IgD-negative memory B cell (primary cell): ENCODE measurements at regions not wholly inside any gene's neighbourhood (a gene's known extent, or its start where the extent isn't known, plus 50 kb on each side); places are given as distances from the start of the nearest gene placed in this dataset.
"Not testable (repeated sequence)": the region's sequence is repeated elsewhere in the genome, so short reads cannot be mapped to it uniquely, and the experiment has no call there.

Experiments
- H3K27ac Mint-ChIP-seq, 3 donors: one replicate each; pipeline ENCODE4 v1.8.0; 2020 to 2022; ENCODE audit warnings: mild to moderate bottlenecking in 3 of 3, mixed read lengths in 3 of 3, moderate library complexity in 1 of 3
- H3K27me3 Mint-ChIP-seq: one replicate; pipeline ENCODE4 v1.8.0; 2021; ENCODE audit warnings: mixed read lengths
- H3K36me3 Mint-ChIP-seq: one replicate; pipeline ENCODE4 v1.8.0; 2020; ENCODE audit warnings: mild to moderate bottlenecking, mixed read lengths
- H3K4me1 Mint-ChIP-seq, 3 donors: one replicate each; pipeline ENCODE4 v1.8.0; 2020 to 2022; ENCODE audit warnings: mixed read lengths in 3 of 3, mild to moderate bottlenecking in 1 of 3
- H3K4me3 Mint-ChIP-seq, 4 donors: one replicate each; pipeline ENCODE4 v1.8.0; 2020 to 2022; ENCODE audit warnings: mild to moderate bottlenecking in 4 of 4, mixed read lengths in 4 of 4, moderate library complexity in 3 of 4
- H3K9me3 Mint-ChIP-seq, 3 donors: one replicate each; pipeline ENCODE4 v1.8.0; 2020 to 2021; ENCODE audit warnings: mixed read lengths in 3 of 3, mild to moderate bottlenecking in 1 of 3

DNA sequence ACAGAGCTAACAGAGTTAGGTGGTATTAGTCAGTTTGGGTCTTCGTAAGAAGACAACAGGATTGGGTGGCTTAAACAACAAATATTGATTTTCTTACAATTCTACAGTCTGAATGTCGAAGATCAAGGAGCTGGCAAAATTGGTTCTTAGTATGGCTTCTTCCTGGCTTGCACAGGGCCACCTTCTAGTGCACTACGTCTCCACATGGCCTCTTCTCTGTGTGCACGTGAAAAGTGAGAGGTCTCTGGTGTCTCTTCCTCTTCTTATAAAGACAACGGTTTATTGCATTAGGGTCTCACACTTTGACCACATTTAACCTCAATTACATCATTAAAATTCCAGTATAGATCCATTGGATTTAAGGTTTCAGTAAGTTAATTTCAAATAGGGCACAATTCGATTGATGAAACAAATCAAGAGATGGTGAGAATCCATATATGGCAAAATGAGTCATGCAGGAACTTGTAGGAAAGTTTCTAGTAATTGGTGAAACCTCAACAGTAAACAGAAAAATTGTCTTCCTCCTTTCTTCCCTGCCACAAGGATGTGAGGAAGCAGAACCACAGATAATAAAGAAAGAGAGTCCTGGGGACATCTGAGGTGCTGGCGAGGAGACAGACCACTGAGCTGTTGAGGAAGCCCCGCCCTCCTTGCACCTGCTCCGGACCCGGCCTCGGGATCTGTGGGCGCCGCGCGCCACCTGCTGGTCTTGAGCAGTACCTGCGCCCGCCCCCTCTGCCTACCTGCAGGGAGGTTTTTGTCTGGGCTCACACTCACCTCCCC is 846.7 kb downstream of the TMEM121 start:
- Mint-ChIP-seq H3K27ac (no peak overlapping the region), H3K4me1 (peaks cover 6 to 10% (median 10%) of the 10 kb centered on the region in 3 donors), H3K36me3 (no peaks in the 10 kb centered on the region), H3K4me3 (peak overlapping the region in 3 of 4 donors; percentile 22 to 78 (median 39)), H3K27me3 (peaks cover 3% of the 10 kb centered on the region), H3K9me3 (no peaks in the 10 kb centered on the region)

DNA sequence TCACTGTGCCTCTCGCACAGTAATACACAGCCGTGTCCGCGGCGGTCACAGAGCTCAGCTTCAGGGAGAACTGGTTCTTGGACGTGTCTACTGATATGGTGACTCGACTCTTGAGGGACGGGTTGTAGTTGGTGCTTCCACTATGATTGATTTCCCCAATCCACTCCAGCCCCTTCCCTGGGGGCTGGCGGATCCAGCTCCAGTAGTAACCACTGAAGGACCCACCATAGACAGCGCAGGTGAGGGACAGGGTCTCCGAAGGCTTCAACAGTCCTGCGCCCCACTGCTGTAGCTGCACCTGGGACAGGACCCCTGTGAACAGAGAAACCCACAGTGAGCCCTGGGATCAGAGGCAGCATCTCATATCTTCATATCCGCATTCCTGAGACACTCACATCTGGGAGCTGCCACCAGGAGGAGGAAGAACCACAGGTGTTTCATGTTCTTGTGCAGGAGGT is 847.3 kb downstream of the TMEM121 start:
- Mint-ChIP-seq H3K4me1 (peaks cover 6 to 12% (median 10%) of the 10 kb centered on the region in 3 donors), H3K4me3 (peak overlapping the region; percentile 39 to 78 (median 66))
- not testable (repeated sequence) for H3K27ac Mint-ChIP-seq, H3K27me3 Mint-ChIP-seq, H3K36me3 Mint-ChIP-seq, H3K9me3 Mint-ChIP-seq

DNA sequence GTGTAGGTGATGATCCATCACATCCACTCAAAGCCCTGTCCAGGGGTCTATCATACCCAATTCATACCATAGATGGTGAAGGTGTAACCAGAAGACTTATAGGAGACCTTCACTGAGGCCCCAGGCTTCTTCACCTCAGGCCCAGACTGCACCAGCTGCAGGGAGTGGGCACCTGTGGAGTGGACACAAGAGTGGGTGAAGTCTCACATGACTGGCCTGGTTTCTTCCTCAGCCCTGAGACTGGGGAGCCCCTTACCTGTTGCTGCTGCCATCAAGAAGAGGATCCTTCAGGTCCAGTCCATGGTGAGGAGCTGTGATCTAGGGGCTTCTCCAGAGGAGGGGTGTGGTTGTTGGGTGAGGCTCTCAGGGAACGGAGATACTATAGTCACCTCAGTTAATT is 851.0 kb downstream of the TMEM121 start:
- no peak overlapping the region for H3K27ac Mint-ChIP-seq
- no peak overlapping the region for H3K4me3 Mint-ChIP-seq
- peaks cover 3% of the 10 kb centered on the region for H3K27me3 Mint-ChIP-seq
- H3K9me3 Mint-ChIP-seq: no peaks in the 10 kb centered on the region
- no peaks in the 10 kb centered on the region for H3K36me3 Mint-ChIP-seq
- H3K4me1 Mint-ChIP-seq: peaks cover 6 to 12% (median 10%) of the 10 kb centered on the region in 3 donors

DNA sequence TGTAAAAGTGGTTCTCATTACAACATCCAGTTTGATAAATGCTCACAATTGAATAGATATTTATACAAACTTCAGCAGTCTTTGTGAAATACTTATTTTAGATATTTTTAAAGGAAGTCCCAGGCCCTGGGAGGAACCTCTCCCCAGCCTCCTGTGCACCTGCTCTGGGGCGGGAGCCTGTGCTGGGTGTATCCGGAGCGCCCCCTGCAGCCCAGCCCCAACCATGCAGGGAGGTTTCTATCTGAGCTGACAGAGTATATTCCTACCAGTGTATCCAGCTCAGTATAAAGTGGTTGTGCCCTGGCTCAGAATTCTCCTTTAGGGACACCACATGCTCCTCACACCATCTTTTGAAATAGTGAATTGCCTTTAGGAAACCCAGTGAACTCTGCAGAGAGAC is 851.8 kb downstream of the TMEM121 start:
- no peaks in the 10 kb centered on the region for H3K9me3 Mint-ChIP-seq
- H3K27ac Mint-ChIP-seq: no peak overlapping the region

DNA sequence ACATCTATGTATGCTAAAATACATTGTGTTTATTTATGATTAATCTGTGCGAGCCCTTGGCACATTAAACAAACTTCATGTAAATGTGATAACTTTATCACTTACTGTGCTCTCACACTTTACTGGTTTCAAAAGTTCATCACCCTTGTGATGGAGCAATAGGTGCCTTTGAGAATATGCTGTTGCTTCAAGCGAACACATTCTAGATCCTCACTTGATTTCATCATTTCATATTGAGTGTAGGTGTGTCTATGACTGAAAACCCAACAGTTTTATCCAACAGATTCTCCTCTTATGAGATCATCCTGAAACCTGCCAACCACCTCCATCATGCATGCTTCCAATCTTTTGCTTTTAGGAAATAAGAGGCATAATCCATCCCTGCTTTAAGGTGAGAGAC is 854.4 kb downstream of the TMEM121 start:
- H3K4me1 Mint-ChIP-seq: peaks cover 0 to 4% (median 0%) of the 10 kb centered on the region in 3 donors
- no peak overlapping the region for H3K4me3 Mint-ChIP-seq
- peaks cover 8% of the 10 kb centered on the region for H3K27me3 Mint-ChIP-seq
- no peaks in the 10 kb centered on the region for H3K9me3 Mint-ChIP-seq
- H3K27ac Mint-ChIP-seq: no peak overlapping the region
- H3K36me3 Mint-ChIP-seq: no peaks in the 10 kb centered on the region

More for the DNA sequence above, 851.8 kb downstream of the TMEM121 start:
- no peak overlapping the region for H3K4me3 Mint-ChIP-seq
- peaks cover 5 to 8% (median 6%) of the 10 kb centered on the region in 3 donors for H3K4me1 Mint-ChIP-seq
- H3K36me3 Mint-ChIP-seq: no peaks in the 10 kb centered on the region
- peaks cover 3% of the 10 kb centered on the region for H3K27me3 Mint-ChIP-seq

DNA sequence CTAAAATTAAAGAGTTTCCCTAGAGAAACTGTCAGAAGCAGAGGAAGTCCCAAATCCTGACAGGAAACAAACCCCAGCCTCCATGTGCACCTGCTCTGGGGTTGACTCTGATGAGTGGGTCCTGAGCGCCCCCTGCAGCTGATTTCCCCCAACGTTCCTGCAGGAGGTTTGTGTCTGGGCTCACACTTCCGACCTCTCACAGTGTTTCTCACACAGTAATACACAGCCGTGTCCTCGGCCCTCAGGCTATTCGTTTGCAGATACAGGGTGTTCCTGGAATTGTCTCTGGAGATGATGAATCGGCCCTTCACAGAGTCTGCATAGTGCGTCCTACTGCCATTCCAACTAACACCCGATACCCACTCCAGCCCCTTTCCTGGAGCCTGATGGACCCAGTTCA is 862.8 kb downstream of the TMEM121 start:
- H3K27ac Mint-ChIP-seq, H3K4me1 Mint-ChIP-seq, H3K36me3 Mint-ChIP-seq, H3K9me3 Mint-ChIP-seq, H3K4me3 Mint-ChIP-seq: not testable (repeated sequence)
- peaks cover 27% of the 10 kb centered on the region for H3K27me3 Mint-ChIP-seq

DNA sequence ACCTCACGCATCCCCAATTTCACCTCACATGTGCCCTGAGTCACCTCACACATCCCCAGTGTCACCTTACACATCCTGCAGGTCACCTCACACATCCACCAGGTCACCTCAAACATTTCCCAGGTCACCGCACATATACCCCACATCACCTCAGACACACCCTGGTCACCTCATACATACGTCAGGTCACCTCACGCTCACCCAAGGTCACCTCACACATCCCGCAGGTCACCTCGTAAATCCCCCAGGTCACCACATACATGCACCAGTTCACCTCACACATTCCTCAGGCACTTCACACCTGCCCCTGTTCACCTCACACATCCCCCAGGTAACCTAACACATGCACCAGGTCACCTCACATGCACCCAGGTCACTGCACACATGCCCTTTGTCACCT is 864.0 kb downstream of the TMEM121 start:
- Mint-ChIP-seq H3K27me3 (peaks cover 26% of the 10 kb centered on the region), H3K36me3 (no peaks in the 10 kb centered on the region), H3K4me1 (no peaks in the 10 kb centered on the region), H3K27ac (no peak overlapping the region), H3K4me3 (peak overlapping the region in 1 of 4 donors; percentile 81), H3K9me3 (no peaks in the 10 kb centered on the region)

DNA sequence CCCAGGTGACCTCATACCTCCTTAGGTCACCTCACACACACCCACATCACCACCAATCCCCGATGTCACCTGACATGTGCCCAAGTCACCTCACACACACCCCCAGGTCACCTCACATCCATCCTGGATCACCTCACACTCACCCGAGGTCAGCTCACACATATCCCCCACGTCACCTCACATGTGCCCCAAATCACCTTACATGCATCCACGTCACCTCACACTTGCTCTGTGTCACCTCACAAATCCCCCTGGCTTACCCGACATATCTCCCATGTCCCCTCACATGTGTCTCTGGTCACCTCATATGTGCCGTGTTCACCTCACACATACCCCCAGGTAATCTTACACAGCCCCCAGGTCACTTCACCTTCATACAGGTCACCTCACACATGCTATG is 864.6 kb downstream of the TMEM121 start:
- no peak overlapping the region for H3K4me3 Mint-ChIP-seq
- peaks cover 24% of the 10 kb centered on the region for H3K27me3 Mint-ChIP-seq
- no peaks in the 10 kb centered on the region for H3K36me3 Mint-ChIP-seq
- H3K9me3 Mint-ChIP-seq: no peaks in the 10 kb centered on the region
- H3K27ac Mint-ChIP-seq: no peak overlapping the region
- H3K4me1 Mint-ChIP-seq: no peaks in the 10 kb centered on the region

DNA sequence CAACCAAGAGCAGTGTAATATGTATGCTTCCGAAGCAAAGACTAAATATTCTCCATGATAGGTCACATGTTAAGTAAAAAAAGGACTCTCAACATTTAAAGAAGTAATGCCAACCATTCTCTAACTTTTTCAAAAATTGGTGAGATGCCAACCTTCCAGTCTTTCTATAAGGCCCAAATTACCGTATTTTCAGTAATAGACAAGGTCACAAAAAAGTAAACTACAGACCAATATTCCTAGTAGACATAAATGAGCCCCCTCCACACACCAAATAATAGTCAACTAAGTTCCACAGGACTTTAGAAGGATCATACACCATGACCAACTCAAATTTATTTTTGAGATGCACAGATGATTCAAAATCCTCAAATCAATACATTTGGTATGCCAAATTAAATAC is 867.4 kb downstream of the TMEM121 start:
- Mint-ChIP-seq H3K4me3 (no peak overlapping the region), H3K36me3 (no peaks in the 10 kb centered on the region), H3K27ac (no peak overlapping the region), H3K9me3 (no peaks in the 10 kb centered on the region), H3K4me1 (no peaks in the 10 kb centered on the region), H3K27me3 (peaks cover 28% of the 10 kb centered on the region)

DNA sequence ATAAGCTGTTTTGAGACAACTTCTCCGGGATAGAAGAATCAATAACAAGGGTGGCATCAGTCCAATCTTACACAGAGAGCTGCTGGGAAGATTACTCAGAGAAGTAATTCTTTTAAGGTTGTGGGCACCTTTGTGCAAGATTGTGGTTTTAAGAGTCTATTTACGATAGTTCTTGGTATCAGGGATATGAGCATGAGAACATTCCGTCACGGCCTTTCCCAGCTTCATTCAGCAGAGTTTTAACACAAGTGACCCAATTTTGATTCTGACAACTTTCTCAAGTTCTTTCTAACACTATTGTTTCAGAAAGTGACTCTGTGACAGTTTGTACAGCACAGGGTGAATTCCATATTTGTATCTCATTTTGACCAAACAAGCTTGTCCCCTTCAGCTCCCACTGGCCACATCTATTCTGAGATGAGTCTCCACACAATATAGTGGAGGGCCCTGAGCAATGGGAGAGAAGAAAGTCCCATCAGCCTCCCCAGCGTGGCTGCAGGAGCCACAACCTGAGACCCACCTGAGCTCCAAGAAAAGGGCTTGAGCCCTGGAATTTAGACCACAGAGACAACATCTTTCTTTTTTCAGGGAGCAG is 869.2 kb downstream of the TMEM121 start:
- H3K4me3 Mint-ChIP-seq: no peak overlapping the region
- no peak overlapping the region for H3K27ac Mint-ChIP-seq
- H3K36me3 Mint-ChIP-seq: no peaks in the 10 kb centered on the region
- no peaks in the 10 kb centered on the region for H3K4me1 Mint-ChIP-seq
- H3K9me3 Mint-ChIP-seq: no peaks in the 10 kb centered on the region
- peaks cover 25% of the 10 kb centered on the region for H3K27me3 Mint-ChIP-seq

DNA sequence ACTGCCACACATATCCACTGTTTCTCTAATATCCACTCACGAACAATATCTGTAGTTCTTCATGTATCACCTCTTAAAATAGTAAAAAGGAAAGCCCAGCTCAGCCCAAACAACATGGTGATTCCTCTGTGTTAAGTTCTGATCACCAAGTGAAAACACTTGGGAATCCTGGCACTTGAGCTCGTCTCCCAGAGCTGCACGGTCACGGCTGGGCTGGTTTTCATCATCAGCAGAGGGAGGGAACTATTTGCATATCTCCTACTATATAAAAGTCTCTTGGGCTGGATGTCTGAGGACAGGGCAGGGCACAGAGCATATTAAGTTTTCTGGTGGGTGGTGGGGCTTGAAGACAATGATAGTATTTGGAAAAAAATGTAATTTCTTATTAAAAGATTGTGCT is 870.6 kb downstream of the TMEM121 start:
- no peaks in the 10 kb centered on the region for H3K36me3 Mint-ChIP-seq

DNA sequence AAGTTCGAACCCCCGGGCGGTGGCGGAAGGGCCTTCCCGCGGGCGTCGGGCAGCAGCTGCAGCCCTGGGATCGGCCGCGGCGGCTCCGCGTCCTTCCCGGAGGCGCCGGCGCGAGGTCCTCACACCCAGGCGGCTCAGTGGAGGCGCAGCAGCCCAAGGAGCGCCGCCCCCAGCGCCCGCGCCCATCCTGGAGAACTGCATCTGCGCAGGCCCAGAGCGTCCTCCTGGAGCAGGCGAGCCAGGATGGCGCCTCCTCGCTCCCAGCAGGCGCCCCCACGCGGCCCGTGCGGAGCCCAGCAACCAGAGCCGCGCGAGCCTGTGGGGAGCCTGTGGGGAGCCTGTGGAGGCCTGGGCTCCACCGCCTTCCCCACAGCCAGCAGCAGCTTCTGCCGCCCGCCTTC is 872.5 kb downstream of the TMEM121 start:
- H3K9me3 Mint-ChIP-seq, H3K4me1 Mint-ChIP-seq, H3K27ac Mint-ChIP-seq, H3K36me3 Mint-ChIP-seq, H3K4me3 Mint-ChIP-seq: not testable (repeated sequence)
- H3K27me3 Mint-ChIP-seq: peaks cover 13% of the 10 kb centered on the region

More for the DNA sequence above, 870.6 kb downstream of the TMEM121 start:
- Mint-ChIP-seq H3K4me1 (no peaks in the 10 kb centered on the region), H3K27me3 (peaks cover 17% of the 10 kb centered on the region), H3K4me3 (peak overlapping the region in 1 of 4 donors; percentile 70), H3K27ac (no peak overlapping the region), H3K9me3 (no peaks in the 10 kb centered on the region)

DNA sequence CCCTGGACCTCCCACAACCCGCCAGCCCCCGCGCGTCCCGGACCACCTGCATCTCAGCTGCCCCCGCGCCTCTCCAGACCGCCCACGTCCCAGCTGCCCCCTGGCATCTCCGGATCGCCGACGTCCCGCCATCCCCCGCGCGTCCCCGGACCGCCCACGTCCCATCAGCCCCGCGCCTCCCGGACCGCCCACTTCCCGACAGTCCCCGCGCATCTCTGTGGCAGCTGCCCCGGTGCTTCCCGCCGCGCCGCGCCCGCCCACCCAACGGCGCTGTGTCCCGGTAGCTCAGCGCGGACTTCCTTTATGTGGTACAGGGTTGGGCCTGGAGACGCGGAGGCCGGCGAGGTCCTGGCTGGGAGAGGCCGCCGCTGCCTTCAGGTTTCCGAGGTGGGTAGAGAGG is 874.9 kb downstream of the TMEM121 start:
- H3K4me3 Mint-ChIP-seq, H3K9me3 Mint-ChIP-seq, H3K36me3 Mint-ChIP-seq, H3K27ac Mint-ChIP-seq, H3K4me1 Mint-ChIP-seq: not testable (repeated sequence)
- H3K27me3 Mint-ChIP-seq: peaks cover 11% of the 10 kb centered on the region

DNA sequence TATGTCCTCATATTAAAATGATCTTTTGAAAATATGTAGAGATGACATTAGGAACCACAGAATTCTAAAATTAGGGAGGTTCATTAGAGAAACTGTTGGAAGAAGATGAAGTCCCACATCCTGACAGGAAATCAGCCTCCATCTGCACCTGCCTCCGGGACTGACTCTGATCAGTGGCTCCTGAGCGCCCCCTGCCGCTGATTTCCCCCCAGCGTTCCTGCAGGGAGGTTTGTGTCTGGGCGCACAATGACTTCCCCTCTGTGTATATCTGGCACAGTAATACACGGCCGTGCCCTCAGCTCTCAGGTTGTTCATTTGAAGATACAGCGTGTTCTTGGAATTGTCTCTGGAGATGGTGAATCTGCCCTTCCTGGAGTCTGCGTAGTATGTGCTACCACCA is 883.8 kb downstream of the TMEM121 start:
- not testable (repeated sequence) for H3K4me3 Mint-ChIP-seq, H3K9me3 Mint-ChIP-seq, H3K4me1 Mint-ChIP-seq, H3K27ac Mint-ChIP-seq, H3K27me3 Mint-ChIP-seq, H3K36me3 Mint-ChIP-seq

DNA sequence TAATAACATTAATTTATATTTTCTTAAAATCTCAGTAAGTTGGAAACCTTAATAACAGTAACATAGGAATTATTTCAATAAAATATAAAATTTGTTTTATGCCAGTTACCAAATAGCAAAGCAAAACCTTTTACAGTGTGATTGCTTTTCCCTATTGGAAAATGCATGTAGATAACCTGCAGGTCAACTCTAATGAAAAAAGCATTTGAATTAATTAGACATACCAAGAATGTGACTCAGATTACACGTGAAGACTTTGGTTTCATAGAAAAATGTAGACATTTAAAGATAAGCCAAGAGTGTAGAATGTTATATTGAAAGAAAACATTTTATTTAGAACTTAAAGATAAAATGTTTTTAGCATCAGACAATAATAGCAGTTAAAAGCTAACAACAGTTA is 888.1 kb downstream of the TMEM121 start:
- H3K4me1 Mint-ChIP-seq: peaks cover 0 to 4% (median 0%) of the 10 kb centered on the region in 3 donors
- peaks cover 2% of the 10 kb centered on the region for H3K27me3 Mint-ChIP-seq
- H3K27ac Mint-ChIP-seq: no peak overlapping the region
- H3K36me3 Mint-ChIP-seq: no peaks in the 10 kb centered on the region
- no peak overlapping the region for H3K4me3 Mint-ChIP-seq
- peaks cover 0 to 2% (median 0%) of the 10 kb centered on the region in 3 donors for H3K9me3 Mint-ChIP-seq
